ENCODE measurements at regions not wholly inside any gene's neighbourhood (a gene's known extent, or its start where the extent isn't known, plus 50 kb on each side); places are given as distances from the start of the nearest gene placed in this dataset.

DNA sequence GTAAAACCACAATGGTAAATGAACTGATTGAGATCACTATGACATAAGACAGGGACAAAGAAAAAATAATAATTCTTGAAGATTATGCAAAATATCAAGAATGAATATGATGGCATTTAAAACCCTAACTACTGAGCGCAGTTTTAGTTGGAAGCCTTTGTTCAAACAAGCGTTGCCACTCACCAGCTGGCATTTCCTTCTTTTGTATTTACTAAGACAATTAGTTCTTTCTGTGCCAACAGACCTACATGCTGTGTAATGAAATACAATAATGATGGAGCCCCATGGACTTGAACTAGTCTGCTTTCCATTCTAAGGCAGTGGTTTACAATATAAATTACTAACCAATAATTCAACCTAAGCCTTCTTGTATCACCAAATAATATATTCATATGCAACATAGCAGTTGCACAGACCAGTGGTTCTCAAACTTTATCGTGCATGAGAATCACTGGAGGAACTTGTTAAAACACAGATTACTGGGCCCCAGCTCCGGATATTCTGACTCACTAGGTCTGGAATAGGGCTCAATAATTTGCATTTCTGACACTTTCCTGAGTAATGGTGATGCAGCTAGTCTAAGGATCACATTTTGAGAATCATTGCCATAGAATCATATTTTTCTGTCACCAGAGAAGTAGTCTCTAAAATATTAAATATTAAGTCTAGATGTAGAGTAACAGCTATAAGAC is 196.4 kb upstream of the MAGEB18 start:
- Histone ChIP-seq H3K9me3 (ENCODE audit: control insufficient read depth in 5 of 5, low read length in 5 of 5) (peaks cover 0 to 8% (median 2%) of the 10 kb centered on the region in 5 donors), H3K4me3 (ENCODE audit: low read depth in 1 of 5, low read length in 5 of 5) (no peak overlapping the region), H3K36me3 (ENCODE audit: control insufficient read depth in 5 of 5, insufficient read depth in 5 of 5, low read length in 5 of 5) (no peaks in the 10 kb centered on the region)

GRCh38 chrX:25968920-25969319 is 169.2 kb upstream of the MAGEB18 start:
- Histone ChIP-seq H3K27me3 (ENCODE audit: control insufficient read depth in 5 of 5, insufficient read depth in 4 of 5, low read length in 5 of 5) (no peaks in the 10 kb centered on the region), H3K27ac (ENCODE audit: low read depth, low read length) (no peak overlapping the region), H3K4me1 (ENCODE audit: control insufficient read depth in 5 of 5, insufficient read depth in 5 of 5, low read length in 5 of 5) (no peaks in the 10 kb centered on the region), H3K9ac (ENCODE audit: low read length in 5 of 5) (no peak overlapping the region), H3K9me3 (ENCODE audit: control insufficient read depth in 5 of 5, low read length in 5 of 5) (peaks cover 0 to 13% (median 6%) of the 10 kb centered on the region in 5 donors), H3K4me3 (ENCODE audit: low read depth in 1 of 5, low read length in 5 of 5) (no peak overlapping the region), H3K36me3 (ENCODE audit: control insufficient read depth in 5 of 5, insufficient read depth in 5 of 5, low read length in 5 of 5) (no peaks in the 10 kb centered on the region)

More for the DNA sequence above, 196.4 kb upstream of the MAGEB18 start:
- Histone ChIP-seq H3K27ac (ENCODE audit: low read depth, low read length) (no peak overlapping the region), H3K9ac (ENCODE audit: low read length in 5 of 5) (no peak overlapping the region), H3K4me1 (ENCODE audit: control insufficient read depth in 5 of 5, insufficient read depth in 5 of 5, low read length in 5 of 5) (no peaks in the 10 kb centered on the region), H3K27me3 (ENCODE audit: control insufficient read depth in 5 of 5, insufficient read depth in 4 of 5, low read length in 5 of 5) (no peaks in the 10 kb centered on the region)

GRCh38 chrX:25976683-25977310 is 161.3 kb upstream of the MAGEB18 start:
- H3K9me3 ChIP-seq (ENCODE audit: control insufficient read depth in 5 of 5, low read length in 5 of 5), result peaks cover 0 to 15% (median 4%) of the 10 kb centered on the region in 5 donors
- no peaks in the 10 kb centered on the region for H3K36me3 ChIP-seq (ENCODE audit: control insufficient read depth in 5 of 5, insufficient read depth in 5 of 5, low read length in 5 of 5)
- H3K4me1 ChIP-seq (ENCODE audit: control insufficient read depth in 5 of 5, insufficient read depth in 5 of 5, low read length in 5 of 5), result no peaks in the 10 kb centered on the region
- H3K4me3 ChIP-seq (ENCODE audit: low read depth in 1 of 5, low read length in 5 of 5), result no peak overlapping the region
- no peak overlapping the region for H3K27ac ChIP-seq (ENCODE audit: low read depth, low read length)
- H3K9ac ChIP-seq (ENCODE audit: low read length in 5 of 5), result no peak overlapping the region
- H3K27me3 ChIP-seq (ENCODE audit: control insufficient read depth in 5 of 5, insufficient read depth in 4 of 5, low read length in 5 of 5), result no peaks in the 10 kb centered on the region

- peaks cover 0 to 2% (median 0%) of the 10 kb centered on the region in 5 donors for H3K27me3 ChIP-seq (ENCODE audit: control insufficient read depth in 5 of 5, insufficient read depth in 4 of 5, low read length in 5 of 5)
- H3K9ac ChIP-seq (ENCODE audit: low read length in 5 of 5), result no peak overlapping the region
- H3K4me3 ChIP-seq (ENCODE audit: low read depth in 1 of 5, low read length in 5 of 5), result no peak overlapping the region
- no peaks in the 10 kb centered on the region for H3K9me3 ChIP-seq (ENCODE audit: control insufficient read depth in 5 of 5, low read length in 5 of 5)
- peaks cover 0 to 1% (median 0%) of the 10 kb centered on the region in 5 donors for H3K4me1 ChIP-seq (ENCODE audit: control insufficient read depth in 5 of 5, insufficient read depth in 5 of 5, low read length in 5 of 5)
- no peaks in the 10 kb centered on the region for H3K36me3 ChIP-seq (ENCODE audit: control insufficient read depth in 5 of 5, insufficient read depth in 5 of 5, low read length in 5 of 5)
- H3K27ac ChIP-seq (ENCODE audit: low read depth, low read length), result no peak overlapping the region
Measured at GRCh38 chrX:25998687-25999086, 139.5 kb upstream of the MAGEB18 start.

DNA sequence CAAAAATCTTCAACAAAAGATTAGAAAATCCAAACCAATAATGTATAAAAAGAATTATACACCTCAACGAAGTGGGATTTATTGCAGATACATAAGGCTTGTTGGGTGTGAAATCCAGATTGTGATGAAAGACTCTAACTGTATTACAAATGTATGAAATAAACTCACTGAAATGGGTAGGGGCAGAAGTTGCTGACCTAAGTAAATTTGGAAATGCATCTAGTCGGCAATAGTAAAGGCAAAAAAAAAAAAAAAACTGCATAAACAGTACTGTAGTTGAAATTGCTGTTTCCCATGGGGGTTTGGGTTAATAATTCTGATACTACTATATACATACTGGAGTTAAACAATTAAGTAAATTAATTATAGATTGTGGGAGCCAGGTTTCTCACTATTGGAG is 130.7 kb upstream of the MAGEB18 start:
- Histone ChIP-seq H3K36me3 (ENCODE audit: control insufficient read depth in 5 of 5, insufficient read depth in 5 of 5, low read length in 5 of 5) (no peaks in the 10 kb centered on the region), H3K4me1 (ENCODE audit: control insufficient read depth in 5 of 5, insufficient read depth in 5 of 5, low read length in 5 of 5) (no peaks in the 10 kb centered on the region), H3K27ac (ENCODE audit: low read depth, low read length) (no peak overlapping the region), H3K4me3 (ENCODE audit: low read depth in 1 of 5, low read length in 5 of 5) (no peak overlapping the region), H3K9ac (ENCODE audit: low read length in 5 of 5) (no peak overlapping the region), H3K27me3 (ENCODE audit: control insufficient read depth in 5 of 5, insufficient read depth in 4 of 5, low read length in 5 of 5) (no peaks in the 10 kb centered on the region), H3K9me3 (ENCODE audit: control insufficient read depth in 5 of 5, low read length in 5 of 5) (no peaks in the 10 kb centered on the region)

DNA sequence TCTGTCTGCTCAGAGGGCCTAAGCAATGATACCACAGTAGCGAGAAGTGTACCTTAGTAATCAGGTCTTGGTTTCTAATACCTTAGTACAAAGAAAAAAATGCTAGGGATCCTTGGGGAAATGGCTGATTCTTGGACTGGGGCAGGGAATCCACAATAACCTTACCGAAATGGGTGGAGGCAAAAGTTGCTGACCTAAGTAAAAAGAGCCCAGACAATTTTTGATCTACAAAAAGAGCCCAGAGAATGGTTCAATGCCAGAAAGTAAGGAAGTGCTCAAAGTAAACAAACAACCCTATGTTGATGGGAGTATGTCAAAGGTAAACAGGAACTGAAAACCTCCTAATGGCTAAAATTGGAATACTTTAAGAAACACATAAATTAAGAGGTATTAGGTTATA is 130.1 kb upstream of the MAGEB18 start:
- Histone ChIP-seq H3K36me3 (ENCODE audit: control insufficient read depth in 5 of 5, insufficient read depth in 5 of 5, low read length in 5 of 5) (no peaks in the 10 kb centered on the region), H3K27ac (ENCODE audit: low read depth, low read length) (no peak overlapping the region), H3K27me3 (ENCODE audit: control insufficient read depth in 5 of 5, insufficient read depth in 4 of 5, low read length in 5 of 5) (no peaks in the 10 kb centered on the region), H3K9ac (ENCODE audit: low read length in 5 of 5) (no peak overlapping the region), H3K9me3 (ENCODE audit: control insufficient read depth in 5 of 5, low read length in 5 of 5) (no peaks in the 10 kb centered on the region), H3K4me1 (ENCODE audit: control insufficient read depth in 5 of 5, insufficient read depth in 5 of 5, low read length in 5 of 5) (no peaks in the 10 kb centered on the region), H3K4me3 (ENCODE audit: low read depth in 1 of 5, low read length in 5 of 5) (no peak overlapping the region)

DNA sequence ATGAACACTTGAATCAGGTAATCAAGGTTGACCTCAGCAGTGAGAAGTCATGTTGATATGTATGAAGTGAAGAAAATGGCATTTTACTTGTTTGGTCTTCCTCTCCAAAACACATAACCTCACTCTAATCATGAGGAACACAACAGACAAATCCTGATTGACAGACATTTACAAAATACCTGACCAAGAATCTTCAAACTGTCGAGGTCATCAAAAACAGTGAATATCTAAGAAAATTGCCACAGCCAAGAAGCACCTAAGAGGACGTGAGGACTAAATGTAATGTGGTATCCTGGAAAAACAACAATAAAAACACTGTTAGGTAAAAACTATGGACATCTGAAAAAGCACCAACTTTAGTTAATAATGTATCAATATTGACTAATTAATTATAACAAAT is 129.5 kb upstream of the MAGEB18 start:
- no peaks in the 10 kb centered on the region for H3K4me1 ChIP-seq (ENCODE audit: control insufficient read depth in 5 of 5, insufficient read depth in 5 of 5, low read length in 5 of 5)
- H3K9ac ChIP-seq (ENCODE audit: low read length in 5 of 5), result no peak overlapping the region
- no peak overlapping the region for H3K4me3 ChIP-seq (ENCODE audit: low read depth in 1 of 5, low read length in 5 of 5)
- H3K27me3 ChIP-seq (ENCODE audit: control insufficient read depth in 5 of 5, insufficient read depth in 4 of 5, low read length in 5 of 5), result no peaks in the 10 kb centered on the region
- no peaks in the 10 kb centered on the region for H3K36me3 ChIP-seq (ENCODE audit: control insufficient read depth in 5 of 5, insufficient read depth in 5 of 5, low read length in 5 of 5)
- no peak overlapping the region for H3K27ac ChIP-seq (ENCODE audit: low read depth, low read length)
- no peaks in the 10 kb centered on the region for H3K9me3 ChIP-seq (ENCODE audit: control insufficient read depth in 5 of 5, low read length in 5 of 5)

- H3K27ac ChIP-seq (ENCODE audit: low read depth, low read length), result no peak overlapping the region
- H3K4me3 ChIP-seq (ENCODE audit: low read depth in 1 of 5, low read length in 5 of 5), result no peak overlapping the region
- H3K27me3 ChIP-seq (ENCODE audit: control insufficient read depth in 5 of 5, insufficient read depth in 4 of 5, low read length in 5 of 5), result peaks cover 0 to 2% (median 0%) of the 10 kb centered on the region in 5 donors
- peaks cover 0 to 2% (median 0%) of the 10 kb centered on the region in 5 donors for H3K9me3 ChIP-seq (ENCODE audit: control insufficient read depth in 5 of 5, low read length in 5 of 5)
- no peak overlapping the region for H3K9ac ChIP-seq (ENCODE audit: low read length in 5 of 5)
- no peaks in the 10 kb centered on the region for H3K4me1 ChIP-seq (ENCODE audit: control insufficient read depth in 5 of 5, insufficient read depth in 5 of 5, low read length in 5 of 5)
- no peaks in the 10 kb centered on the region for H3K36me3 ChIP-seq (ENCODE audit: control insufficient read depth in 5 of 5, insufficient read depth in 5 of 5, low read length in 5 of 5)
Measured at GRCh38 chrX:26019386-26019785, 118.8 kb upstream of the MAGEB18 start.

GRCh38 chrX:26026179-26026578 is 112.0 kb upstream of the MAGEB18 start:
- Histone ChIP-seq H3K9ac (ENCODE audit: low read length in 5 of 5) (no peak overlapping the region), H3K4me3 (ENCODE audit: low read depth in 1 of 5, low read length in 5 of 5) (no peak overlapping the region)

GRCh38 chrX:26032111-26032912 is 105.8 kb upstream of the MAGEB18 start:
- no peaks in the 10 kb centered on the region for H3K4me1 ChIP-seq (ENCODE audit: control insufficient read depth in 5 of 5, insufficient read depth in 5 of 5, low read length in 5 of 5)

More at GRCh38 chrX:26026179-26026578, 112.0 kb upstream of the MAGEB18 start:
- no peaks in the 10 kb centered on the region for H3K4me1 ChIP-seq (ENCODE audit: control insufficient read depth in 5 of 5, insufficient read depth in 5 of 5, low read length in 5 of 5)
- no peaks in the 10 kb centered on the region for H3K36me3 ChIP-seq (ENCODE audit: control insufficient read depth in 5 of 5, insufficient read depth in 5 of 5, low read length in 5 of 5)
- no peaks in the 10 kb centered on the region for H3K9me3 ChIP-seq (ENCODE audit: control insufficient read depth in 5 of 5, low read length in 5 of 5)
- no peak overlapping the region for H3K27ac ChIP-seq (ENCODE audit: low read depth, low read length)
- no peaks in the 10 kb centered on the region for H3K27me3 ChIP-seq (ENCODE audit: control insufficient read depth in 5 of 5, insufficient read depth in 4 of 5, low read length in 5 of 5)

More at GRCh38 chrX:26032111-26032912, 105.8 kb upstream of the MAGEB18 start:
- no peak overlapping the region for H3K4me3 ChIP-seq (ENCODE audit: low read depth in 1 of 5, low read length in 5 of 5)
- no peaks in the 10 kb centered on the region for H3K36me3 ChIP-seq (ENCODE audit: control insufficient read depth in 5 of 5, insufficient read depth in 5 of 5, low read length in 5 of 5)
- no peak overlapping the region for H3K9ac ChIP-seq (ENCODE audit: low read length in 5 of 5)
- H3K27ac ChIP-seq (ENCODE audit: low read depth, low read length), result no peak overlapping the region
- H3K9me3 ChIP-seq (ENCODE audit: control insufficient read depth in 5 of 5, low read length in 5 of 5), result peaks cover 0 to 4% (median 0%) of the 10 kb centered on the region in 5 donors
- no peaks in the 10 kb centered on the region for H3K27me3 ChIP-seq (ENCODE audit: control insufficient read depth in 5 of 5, insufficient read depth in 4 of 5, low read length in 5 of 5)

All from subcutaneous abdominal adipose tissue (tissue), 5 donors.